ENCODE measurements at regions not wholly inside any gene's neighbourhood (a gene's known extent, or its start where the extent isn't known, plus 50 kb on each side); places are given as distances from the start of the nearest gene placed in this dataset.

DNA sequence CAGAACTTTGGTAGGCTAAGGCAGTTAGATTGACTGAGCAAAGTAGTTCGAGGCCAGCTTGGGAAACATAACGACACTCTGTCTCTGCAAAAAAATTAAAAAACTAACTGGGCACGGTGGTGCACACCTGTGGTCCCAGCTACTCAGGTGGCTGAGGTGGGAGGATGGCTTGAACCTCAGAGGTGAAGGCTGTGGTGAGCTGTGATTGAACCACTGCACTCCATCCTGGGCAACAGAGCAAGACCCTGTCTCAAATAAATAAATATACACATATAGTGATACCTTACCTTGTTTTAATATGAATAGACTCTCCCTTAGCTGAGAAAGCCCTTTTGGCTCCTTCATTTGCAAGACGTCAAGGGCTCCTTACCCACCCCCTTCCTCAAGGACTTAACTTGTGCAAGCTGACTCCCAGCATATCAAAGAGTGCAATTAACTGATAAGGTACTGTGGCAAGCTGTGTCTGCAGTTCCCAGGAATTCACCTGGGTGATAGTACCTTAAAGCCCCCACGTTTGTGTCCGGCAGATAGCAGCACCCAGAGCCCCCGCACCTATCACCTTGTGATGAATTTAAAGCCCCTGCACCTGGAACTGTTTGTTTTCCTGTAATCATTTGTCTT, 655.6 kb upstream of the GALNTL6 start:
- DNase-seq (ENCODE audit: low spot score): no peak

DNA sequence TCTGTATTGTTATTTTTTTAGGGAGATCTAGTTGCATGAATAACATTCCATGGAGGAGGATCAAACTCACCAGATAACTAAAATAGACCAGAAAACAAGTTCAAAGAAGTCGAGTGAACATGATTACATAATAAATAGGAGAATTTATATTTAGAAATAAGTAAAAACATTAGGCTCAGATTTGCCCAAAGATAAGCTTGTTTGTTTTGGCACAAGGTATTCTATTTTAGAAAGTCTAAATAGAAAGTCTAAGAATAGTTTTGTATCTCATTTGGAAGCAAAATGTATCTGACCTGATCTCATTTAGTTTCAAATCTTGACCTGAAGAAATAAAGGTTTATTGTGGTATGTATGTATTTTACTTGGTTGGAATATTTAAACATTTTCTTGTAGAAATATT, 670.6 kb upstream of the GALNTL6 start:
- no peak for DNase-seq (ENCODE audit: low spot score)

DNA sequence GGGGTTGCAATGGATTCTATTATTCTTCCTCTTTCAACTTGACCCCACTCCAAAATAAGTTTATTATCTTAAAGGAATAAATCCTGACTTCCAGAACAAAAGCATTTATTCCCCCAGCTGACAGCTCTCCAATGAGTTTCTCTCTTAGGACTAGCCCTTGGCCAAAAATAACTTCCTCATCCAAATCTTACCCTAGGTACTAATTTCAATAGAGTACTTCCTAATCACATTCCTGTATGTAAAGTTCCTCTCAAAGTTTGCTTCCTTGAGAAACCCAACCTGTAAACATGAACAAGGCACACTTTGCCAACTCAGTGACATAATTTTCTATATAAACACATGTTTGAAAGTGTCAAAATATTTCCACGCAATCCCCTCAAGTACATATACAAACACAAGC, 671.2 kb upstream of the GALNTL6 start:
- no peak for DNase-seq (ENCODE audit: low spot score)

DNA sequence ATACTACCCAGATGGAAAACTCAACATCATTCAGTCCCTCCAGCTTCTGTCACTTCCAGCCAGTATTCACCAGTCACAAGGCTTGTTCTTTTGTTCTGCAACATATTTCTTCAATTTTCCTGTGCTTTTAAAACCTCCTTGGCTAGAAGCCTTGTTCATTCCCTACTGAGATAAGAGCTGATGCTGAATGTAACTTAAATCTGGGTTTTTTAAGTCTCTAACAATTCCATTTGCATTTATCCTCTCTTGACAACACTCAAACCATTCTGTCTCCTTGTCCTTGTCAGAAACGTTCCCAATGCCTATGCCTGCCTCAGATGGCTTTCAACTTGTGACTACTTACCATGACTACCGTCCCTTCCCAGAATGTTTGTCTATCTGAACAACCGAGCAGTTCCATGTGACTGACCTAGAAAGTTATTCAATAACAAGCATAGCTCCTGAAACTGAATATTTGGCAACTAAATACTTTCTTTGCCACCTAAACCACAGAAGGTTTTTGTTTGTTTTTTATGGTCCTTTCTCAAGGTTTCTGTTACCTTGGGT, 682.9 kb upstream of the GALNTL6 start:
- DNase-seq (ENCODE audit: low spot score): peak; percentile 1

DNA sequence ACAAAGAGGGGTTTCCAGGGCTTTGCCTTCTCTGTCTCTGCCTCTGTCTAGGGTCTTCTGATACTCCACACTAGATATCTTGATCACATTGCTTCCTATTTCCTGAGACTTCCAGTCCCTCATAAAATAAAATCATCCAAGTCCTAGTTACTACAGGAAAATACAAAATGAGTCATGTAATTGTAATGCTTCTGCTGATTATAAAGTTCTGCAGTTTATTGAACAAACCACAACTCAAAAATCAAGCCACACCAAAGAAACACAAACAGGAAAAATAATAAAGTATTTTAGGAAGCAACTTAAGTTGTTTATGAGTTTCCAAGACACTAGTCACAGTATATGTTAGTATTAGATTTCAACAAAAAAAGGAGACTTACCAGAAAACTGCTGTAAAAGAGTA, 695.1 kb upstream of the GALNTL6 start:
- DNase-seq (ENCODE audit: low spot score): no peak

DNA sequence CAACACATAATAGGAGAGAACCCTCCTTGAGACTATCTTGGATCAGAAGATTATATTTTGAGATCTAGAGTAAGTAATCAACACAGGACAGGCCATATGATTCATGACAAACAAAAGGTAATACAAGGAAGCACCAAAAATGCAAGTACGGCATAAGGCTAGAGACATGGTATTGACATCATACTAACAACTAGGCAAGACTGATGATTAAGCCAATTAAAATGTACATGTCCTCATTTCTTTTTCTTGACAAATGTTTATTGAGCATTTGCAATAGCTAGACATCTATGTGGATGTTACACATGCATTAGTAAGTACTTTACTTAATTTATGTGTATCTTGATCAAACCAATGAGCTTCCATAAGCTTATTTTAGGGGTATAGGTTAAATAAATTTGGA, 695.7 kb upstream of the GALNTL6 start:
- no peak for DNase-seq (ENCODE audit: low spot score)

DNA sequence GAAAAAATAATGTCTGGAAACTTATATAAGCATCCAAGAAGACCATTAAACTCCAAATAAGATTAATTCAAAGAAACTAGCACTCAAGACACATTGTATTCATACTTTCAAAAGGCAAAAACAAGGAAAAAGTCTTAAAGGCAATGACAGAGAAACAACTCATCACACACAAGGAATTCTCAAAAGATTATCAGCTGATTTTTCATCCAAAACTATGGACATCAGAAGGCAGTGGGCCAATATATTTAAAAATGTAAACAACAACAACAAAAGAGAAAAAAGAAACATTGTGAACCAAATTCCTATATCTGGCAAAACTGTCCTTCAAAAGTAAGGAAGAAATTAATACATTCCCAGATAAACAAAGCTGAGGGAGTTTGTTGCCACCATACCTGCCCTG, 711.4 kb upstream of the GALNTL6 start:
- DNase-seq (ENCODE audit: low spot score): no peak

DNA sequence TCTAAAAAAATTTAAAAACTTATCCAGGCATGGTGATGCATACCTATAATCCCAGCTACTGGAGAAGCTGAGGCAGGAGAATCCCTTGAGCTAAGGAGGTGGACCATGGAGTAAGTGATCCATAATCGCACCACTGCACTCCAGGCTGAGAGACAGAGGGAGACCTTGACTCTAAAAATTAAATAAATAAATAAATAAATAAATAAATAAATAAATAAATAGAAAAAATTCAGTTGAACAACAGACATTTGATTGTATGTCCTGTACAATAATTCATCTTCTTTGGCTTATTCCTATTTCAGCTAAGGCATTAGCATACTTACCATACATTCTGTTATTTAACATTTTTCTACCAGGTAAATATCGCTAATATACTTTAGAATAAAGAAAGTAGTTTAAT, 726.1 kb upstream of the GALNTL6 start:
- no peak for DNase-seq (ENCODE audit: low spot score)

DNA sequence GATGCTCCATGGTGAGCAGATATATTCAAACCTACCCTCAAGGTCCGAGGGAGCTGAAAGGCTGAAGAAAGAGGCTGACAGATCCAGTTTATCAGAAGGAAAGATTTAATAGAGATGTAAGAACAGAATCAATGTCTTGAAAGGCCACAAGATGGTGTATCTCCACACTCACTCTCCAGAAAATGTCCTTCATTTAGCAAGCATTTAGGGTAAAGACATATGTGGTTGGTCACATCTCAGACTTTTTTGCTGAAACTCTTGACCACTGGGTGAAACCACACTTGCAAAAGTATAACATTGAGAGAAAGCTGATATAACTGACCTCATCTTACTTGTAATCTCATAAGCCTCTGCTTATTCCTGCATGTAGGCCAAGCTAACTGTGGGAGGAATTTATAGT, 745.8 kb upstream of the GALNTL6 start:
- no peak for DNase-seq (ENCODE audit: low spot score)

DNA sequence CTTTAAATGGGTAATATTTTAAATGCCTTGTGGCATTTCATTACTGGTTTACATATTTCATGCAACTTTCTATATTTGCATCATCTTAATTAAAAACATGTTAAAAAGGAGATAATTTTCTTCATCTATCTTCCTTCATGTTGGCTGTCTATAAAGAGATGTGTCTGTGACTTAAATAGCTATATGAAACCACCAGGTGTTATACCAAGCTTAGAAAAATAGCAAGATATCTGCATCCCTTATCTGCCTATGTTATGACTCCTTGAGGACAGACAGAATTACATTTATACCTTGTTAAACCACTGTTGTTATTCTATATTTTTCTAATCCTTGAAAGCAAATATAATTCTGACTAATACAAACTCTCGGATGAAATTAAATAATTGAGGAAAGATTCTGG, 763.8 kb upstream of the GALNTL6 start:
- DNase-seq (ENCODE audit: low spot score): no peak

DNA sequence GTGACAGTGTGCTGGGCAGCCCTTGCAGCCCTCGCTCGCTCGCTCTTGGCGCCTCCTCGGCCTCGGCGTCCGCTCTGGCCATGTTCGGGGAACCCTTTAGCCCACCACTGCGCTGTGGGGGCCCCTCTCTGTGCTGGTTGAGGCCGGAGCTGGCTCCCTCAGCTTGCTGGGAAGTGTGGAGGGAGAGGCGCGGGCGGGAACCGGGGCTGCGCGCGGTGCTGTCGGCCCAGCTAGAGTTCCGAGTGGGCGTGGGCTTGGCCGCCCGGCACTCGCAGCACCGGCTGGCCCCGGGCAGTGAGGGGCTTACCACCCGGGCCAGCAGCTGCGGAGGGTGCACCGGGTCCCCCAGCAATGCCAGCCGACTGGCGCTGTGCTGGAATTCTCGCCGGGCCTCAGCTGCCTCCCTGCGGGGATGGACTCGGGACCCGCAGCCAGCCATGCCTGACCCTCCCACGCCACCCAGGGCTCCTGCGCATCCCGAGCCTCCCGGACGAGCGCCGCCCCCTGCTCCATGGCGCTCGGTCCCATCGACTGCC, 770.1 kb upstream of the GALNTL6 start:
- DNase-seq (ENCODE audit: low spot score): no peak

DNA sequence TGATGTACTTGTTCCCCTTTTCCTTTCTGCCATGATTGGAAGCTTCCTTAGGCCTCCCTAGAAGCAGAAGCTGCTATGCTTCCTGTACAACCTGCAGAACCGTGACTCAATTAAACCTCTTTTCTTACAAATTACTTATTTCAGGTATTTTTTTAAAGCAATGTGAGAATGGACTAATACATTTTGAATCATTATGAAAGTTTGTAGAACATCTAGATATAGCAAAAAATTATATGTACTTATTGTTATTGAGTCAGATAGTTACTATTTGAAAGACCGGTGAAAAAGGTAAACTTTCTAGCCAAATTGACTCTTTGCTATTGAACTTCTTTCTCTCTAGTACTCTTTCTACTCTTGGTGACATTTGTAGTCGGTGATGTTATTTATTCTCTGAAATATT, 777.3 kb upstream of the GALNTL6 start:
- no peak for DNase-seq (ENCODE audit: low spot score)

DNA sequence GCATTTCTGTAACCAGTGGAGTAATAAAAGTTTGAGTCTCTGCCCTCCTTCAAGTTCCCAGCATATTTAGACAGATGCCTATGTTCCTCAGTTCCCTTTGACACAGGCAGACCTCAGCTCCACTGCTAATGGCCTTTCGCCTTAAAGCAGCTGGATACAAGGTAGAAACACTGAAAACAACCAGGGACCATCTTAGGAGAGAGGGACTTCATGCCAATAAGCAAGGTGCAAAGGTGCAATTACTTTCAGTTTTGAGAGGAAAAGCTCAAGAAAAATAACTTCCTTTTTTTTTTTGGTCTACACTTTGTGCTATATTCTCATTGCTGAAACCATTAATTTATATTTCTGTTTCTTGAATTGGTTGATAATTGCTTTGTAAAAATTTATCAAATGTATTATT, 781.9 kb upstream of the GALNTL6 start:
- no peak for DNase-seq (ENCODE audit: low spot score)

DNA sequence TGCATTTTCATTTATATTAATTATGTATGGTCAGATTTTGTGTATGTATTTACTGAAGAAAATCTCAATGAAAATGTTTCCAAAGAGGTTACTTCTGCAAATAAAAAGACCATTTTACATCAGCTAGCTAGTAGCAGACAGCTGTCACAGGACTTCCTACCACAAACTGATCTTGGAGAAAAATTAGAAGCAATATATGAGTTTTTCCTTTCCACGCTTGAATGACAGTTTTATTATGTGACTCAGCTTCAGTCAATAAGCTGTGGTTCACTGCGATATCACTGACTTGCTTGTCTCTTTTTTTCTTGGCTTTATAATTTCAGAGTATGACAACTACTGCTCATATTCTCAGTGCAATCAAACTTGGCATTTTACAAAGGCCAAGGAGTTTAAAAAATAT, 787.4 kb upstream of the GALNTL6 start:
- no peak for DNase-seq (ENCODE audit: low spot score)

DNA sequence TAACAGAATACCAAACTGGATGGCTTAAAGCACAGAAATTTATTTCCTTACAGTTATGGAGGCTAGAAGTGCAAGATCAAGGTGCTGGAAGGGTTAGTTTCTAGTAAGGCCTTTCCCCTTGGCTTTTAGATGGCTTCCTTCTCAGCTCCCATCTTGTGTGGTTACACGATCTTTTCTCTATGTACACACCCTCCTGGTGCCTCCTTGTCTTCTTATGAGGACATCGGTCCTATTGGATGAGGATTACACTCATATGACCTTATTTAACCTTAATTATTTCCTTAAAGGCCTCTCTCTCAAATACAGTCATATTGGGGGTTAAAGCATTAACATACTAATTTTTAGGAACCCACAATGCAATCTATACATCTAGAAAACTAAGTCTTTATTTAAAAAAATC, 787.9 kb upstream of the GALNTL6 start:
- no peak for DNase-seq (ENCODE audit: low spot score)

DNA sequence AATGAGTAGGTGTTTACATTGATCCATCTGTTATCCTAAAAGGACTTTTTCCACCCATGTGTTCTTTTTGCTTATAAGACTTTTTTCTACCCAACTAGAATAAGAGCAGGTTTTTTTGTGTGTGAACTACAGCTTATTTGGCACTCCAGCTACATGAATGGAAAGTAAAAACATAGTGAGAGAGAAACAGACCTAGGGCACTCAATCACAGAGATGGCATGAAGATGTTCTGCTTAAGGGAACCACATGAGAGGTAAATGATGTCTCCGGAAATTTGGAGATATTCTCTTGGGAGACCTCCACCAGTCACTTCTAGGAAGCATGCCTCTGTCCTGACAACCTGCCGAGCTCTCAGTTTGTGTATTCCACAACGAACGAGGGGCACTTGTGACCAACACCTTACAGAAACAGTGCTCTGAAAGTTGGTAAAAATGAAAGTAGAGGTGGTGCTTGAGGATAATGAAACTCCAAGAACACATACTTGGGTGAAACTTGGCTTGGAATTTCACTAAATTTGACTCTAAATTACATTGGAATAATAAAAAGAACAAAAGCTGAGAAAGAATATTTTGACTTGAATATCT, 788.4 kb upstream of the GALNTL6 start:
- no peak for DNase-seq (ENCODE audit: low spot score)

DNA sequence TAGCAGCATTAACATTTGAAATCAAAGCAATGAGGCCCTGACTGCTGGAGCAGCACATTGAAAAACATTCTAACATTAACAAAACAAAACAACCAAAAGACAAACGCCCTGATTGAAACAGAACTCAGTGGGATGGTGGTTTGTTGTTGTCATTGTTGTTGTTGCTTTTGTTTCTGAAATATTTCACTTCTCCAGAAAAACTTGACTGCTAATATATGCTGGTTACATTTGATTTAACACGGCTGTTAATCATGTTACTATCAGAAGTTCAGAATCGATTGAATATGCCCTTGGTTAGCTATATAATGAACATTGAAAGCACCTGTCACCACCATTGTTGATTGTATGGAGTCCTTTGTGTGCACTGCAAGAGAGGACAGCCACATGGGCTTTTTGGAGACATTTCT, 790.4 kb upstream of the GALNTL6 start:
- no peak for DNase-seq (ENCODE audit: low spot score)

DNA sequence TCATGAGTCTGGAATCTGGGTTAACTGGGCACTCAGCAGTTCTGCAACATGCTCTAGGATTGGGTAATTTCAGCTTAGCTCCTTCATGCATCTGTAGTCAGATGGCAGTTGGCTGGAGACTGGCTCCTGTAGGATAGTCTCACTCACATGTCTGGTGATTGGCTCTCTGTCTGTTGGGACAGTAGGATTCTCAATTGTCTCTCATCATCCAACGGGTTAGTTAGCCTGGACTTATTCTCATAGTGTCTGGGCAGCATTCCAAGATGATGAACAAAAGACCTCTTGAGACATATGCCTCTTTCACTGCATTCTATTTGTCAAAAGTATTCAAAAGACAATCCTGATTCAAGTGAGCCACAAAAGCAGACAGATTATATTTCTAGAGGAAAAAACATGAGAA, 795.6 kb upstream of the GALNTL6 start:
- no peak for DNase-seq (ENCODE audit: low spot score)

DNA sequence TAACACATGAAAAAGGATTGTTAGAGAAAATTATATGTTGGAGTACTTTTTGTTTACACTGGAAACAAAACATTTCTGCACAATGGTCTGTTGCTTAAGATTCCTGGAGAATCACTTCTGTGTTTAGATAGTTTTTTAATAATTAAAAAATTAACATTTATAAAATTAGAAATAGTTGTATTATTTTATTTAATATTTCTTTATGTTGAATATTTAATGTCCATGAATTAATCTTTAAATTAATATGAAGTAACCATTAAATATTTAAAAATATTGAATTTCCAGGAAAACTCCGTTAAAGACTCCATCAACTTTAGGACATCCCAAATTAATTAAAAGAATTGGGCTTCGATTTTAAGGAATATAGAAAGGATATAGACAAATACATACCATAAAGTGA, 797.1 kb upstream of the GALNTL6 start:
- no peak for DNase-seq (ENCODE audit: low spot score)

DNA sequence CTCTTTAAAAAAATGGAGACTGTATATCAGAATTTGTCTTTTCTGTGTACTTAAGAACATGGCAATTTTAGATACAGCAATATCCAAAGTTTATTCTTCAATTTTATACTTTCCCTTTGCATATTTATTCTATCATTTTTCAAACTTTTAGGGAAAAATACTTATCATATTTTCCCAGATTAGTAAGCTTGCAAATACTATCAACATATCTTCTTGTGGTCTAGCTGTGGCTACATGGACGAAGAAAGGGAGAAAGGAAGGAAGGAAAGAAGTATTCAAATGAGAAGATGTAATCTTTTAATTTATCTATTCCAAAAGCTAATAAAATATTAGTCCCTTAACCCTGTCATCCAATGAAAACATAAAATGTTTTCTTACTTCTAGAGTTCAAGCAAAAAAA, 797.8 kb upstream of the GALNTL6 start:
- DNase-seq (ENCODE audit: low spot score): no peak

DNA sequence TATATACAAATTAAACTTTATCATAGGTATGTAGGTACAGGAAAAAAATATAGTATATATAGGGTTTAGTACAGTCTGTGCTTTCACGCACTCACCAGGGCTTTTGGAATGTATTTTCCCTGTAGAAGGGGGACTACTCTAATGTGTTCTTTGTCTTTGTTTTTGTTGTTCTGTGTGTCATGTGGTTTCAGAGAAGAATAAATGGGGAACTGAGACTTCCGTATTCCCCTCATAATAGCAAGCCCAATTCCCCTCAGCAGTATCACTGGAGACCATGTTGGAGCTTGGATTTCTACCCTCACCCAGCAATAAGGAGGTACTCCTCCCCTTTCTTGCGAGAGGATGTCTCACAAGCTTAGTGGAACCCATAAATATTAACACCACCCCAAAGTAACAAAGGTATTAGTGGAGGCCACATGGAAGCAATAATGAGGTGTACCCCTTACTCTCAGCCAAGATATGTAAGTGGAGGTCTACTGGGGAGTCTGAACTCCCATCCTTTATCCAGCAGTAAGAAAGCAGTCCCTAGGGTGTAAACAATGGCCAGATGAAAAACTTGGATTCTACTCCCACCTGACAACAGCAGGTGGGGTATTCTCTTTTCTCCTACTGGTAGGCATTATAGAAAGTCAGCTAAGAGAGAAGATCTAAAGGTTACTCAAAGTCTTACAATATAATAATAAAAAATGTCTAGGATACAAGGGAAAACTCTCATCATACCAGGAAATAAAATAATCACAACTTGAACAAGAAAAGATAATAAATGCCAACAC, 805.4 kb upstream of the GALNTL6 start:
- no peak for DNase-seq (ENCODE audit: low spot score)

DNA sequence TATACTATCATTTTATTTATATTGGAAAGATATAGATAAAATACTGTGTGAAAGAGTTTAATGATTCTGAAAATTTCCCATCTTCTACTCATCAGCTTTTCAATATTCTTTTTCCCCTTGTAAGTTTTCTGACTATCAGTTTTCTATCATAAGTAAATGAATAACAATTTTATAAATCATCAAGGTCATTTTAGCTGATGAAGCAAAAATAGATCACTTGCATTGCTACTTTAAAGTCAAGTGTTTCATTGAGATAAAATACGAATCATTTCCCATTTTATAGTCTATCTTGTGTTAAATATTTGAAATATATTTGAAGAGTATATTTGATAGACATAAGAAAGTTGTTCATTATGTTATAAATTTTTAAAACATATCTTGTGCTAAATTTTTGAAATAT, 811.0 kb upstream of the GALNTL6 start:
- no peak for DNase-seq (ENCODE audit: low spot score)

DNA sequence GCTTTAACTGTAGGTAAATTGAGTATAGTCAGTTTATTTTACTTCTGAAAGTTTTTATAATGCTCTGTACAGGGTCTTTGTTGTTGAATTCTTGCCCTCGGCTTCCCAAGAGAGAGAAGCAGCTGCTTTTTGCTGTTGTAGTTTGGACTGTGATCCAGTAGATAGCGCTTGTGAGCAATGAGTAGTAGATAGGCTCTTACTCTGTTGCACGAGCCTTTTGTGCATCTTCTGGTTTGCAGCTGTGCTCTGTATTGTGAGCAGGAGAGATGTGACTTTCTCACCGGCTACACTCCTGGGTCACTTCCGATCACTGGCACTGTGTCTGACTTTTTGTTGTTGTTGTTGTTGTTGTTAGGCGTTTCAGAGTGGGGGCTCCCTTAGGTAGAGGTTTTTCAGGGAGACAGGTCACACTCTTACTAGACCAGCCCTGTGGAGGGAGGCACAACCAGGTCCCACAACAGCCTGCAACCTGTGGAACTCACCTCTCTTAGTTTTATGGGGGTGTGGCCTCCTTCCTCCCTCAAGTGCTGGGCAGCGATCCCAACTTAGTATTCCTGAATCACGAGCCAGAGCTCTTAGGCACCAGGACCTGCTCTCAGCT, 822.1 kb upstream of the GALNTL6 start:
- DNase-seq (ENCODE audit: low spot score): peak; percentile 19

Measured in HuH-7 (cell line).